Astrocyte of the cerebellum (primary cell): ENCODE measurements at regions not wholly inside any gene's neighbourhood (a gene's known extent, or its start where the extent isn't known, plus 50 kb on each side); places are given as distances from the start of the nearest gene placed in this dataset.

ENCODE experiments used
- DNase-seq: peaks from one replicate; pipeline ENCODE4 v3.0.0-alpha.2; 2011; ENCODE audit warnings: low read depth
- H3K4me3 ChIP-seq: 2 replicates; pipeline ENCODE4 v1.5.1; 2011; ENCODE audit warnings: mild to moderate bottlenecking, low read depth, low read length, moderate library complexity
- CTCF ChIP-seq: IDR thresholded peaks from 2 replicates; pipeline ENCODE4 v1.5.1; 2012; ENCODE audit warnings: low read length, low read depth, moderate library complexity, mild to moderate bottlenecking; ENCODE audit errors: missing control alignments
- in situ Hi-C: cut with HindIII; loops from 2 replicates; pipeline ENCODE4 v1.10.0; 2017; ENCODE audit warnings: low sequenced_read_pairs

- DNase-seq, result no peak
- in situ Hi-C loops, result no loop called here
- no peak for TF ChIP-seq CTCF
- H3K4me3 ChIP-seq, result no peak overlapping the region
Observed at GRCh38 chr3:3745693-3746092, 53.5 kb upstream of the LRRN1 start.

GRCh38 chr3:3744826-3745225 is 54.4 kb upstream of the LRRN1 start:
- DNase-seq, result no peak
- H3K4me3 ChIP-seq, result no peak overlapping the region
- TF ChIP-seq CTCF, result no peak
- in situ Hi-C loops, result no loop called here

GRCh38 chr3:3743754-3744153 is 55.5 kb upstream of the LRRN1 start:
- no peak for DNase-seq
- no peak overlapping the region for H3K4me3 ChIP-seq
- no peak for TF ChIP-seq CTCF
- in situ Hi-C loops, result no loop called here

- H3K4me3 ChIP-seq, result no peak overlapping the region
- no peak for DNase-seq
- TF ChIP-seq CTCF, result no peak
- in situ Hi-C loops, result no loop called here
Observed at GRCh38 chr3:3740061-3740460, 59.2 kb upstream of the LRRN1 start.

GRCh38 chr3:3739330-3740060 is 59.7 kb upstream of the LRRN1 start:
- H3K4me3 ChIP-seq, result no peak overlapping the region
- DNase-seq, result no peak
- in situ Hi-C loops, result no loop called here
- TF ChIP-seq CTCF, result no peak

GRCh38 chr3:3737531-3737930 is 61.7 kb upstream of the LRRN1 start:
- in situ Hi-C loops, result no loop called here
- DNase-seq, result no peak
- no peak for TF ChIP-seq CTCF
- H3K4me3 ChIP-seq, result no peak overlapping the region
